Esophagus muscularis mucosa (tissue), 3 donors: ENCODE measurements at regions not wholly inside any gene's neighbourhood (a gene's known extent, or its start where the extent isn't known, plus 50 kb on each side); places are given as distances from the start of the nearest gene placed in this dataset.

Source experiments
- CTCF ChIP-seq, 3 experiments: fragments of 200-600 bp in 2 of 3; fragments of 450-650 bp in 1 of 3; sonication (generic) in 2 of 3; IDR thresholded peaks; one replicate each; pipeline ENCODE4 v1.5.1; 2017 to 2019; ENCODE audit warnings: antibody characterized with exemption in 3 of 3, mild to moderate bottlenecking in 2 of 3, moderate library complexity in 1 of 3
- POLR2AphosphoS5 ChIP-seq, 2 donors: sonication (generic); formaldehyde crosslinking; IDR thresholded peaks; one replicate each; pipeline ENCODE4 v1.6.1; 2017; ENCODE audit warnings: antibody characterized with exemption in 2 of 2

- TF ChIP-seq CTCF (IDR thresholded peaks at IDR 0.05) = no peak
- TF ChIP-seq POLR2AphosphoS5 (IDR thresholded peaks at IDR 0.05) = no peak
Observed at GRCh38 chr20:61057443-61058121, 194.5 kb upstream of the CDH4 start.
